ENCODE measurements at regions not wholly inside any gene's neighbourhood (a gene's known extent, or its start where the extent isn't known, plus 50 kb on each side); places are given as distances from the start of the nearest gene placed in this dataset.

DNA sequence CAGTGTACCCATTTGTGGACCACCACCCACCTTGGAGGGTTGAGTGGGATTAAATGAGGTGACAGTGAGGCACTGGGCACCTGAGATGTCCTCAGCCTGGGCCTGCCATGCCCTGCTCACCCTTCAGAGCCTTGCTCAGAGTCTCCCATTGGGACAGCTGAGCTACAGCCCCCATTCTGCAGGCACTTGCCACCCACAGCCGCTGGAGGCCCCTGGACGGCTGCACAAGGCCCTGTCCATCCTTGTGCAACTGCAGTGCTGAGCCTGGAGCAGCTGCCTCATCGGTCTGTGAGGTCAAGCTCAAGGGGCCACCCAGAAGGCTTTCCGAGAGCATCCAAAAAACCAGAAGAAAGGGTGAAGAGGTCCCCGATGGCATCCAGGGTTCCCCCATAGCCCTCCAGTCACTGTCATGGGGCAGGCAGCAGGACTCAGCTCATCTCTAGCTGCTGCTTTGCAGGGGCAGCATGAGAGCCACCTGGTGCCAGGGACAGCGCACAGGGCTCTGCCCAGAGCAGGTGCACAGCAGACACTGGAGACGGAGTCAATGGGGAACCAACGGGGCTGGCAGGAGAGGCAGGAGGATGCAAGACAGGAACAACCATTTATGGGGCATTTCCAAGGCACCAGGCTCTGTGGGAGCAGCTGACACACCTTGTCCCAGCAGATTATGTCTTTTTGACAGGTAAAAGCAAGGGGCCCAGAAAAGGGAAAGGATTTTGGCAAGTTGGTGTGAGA, 84.6 kb downstream of the ARL6IP4 start:
- Mint-ChIP-seq H3K4me3 (ENCODE audit: low read depth, unreplicated experiment) (no peak overlapping the region), H3K27ac (ENCODE audit: unreplicated experiment) (peak overlapping the region; percentile 51), H3K4me1 (ENCODE audit: low read depth, unreplicated experiment) (peaks cover 17% of the 10 kb centered on the region), H3K27me3 (ENCODE audit: unreplicated experiment) (no peaks in the 10 kb centered on the region), H3K9me3 (ENCODE audit: low read depth, unreplicated experiment) (no peaks in the 10 kb centered on the region), H3K36me3 (ENCODE audit: insufficient read depth, unreplicated experiment) (no peaks in the 10 kb centered on the region)
- intact Hi-C loops (cut with micrococcal nuclease; ENCODE audit: unreplicated experiment) = no loop called here
- no TSS peak for BruUV-seq (replicated peaks)
- CTCF ChIA-PET = no interaction called here
- TF ChIP-seq, protein P1, sequence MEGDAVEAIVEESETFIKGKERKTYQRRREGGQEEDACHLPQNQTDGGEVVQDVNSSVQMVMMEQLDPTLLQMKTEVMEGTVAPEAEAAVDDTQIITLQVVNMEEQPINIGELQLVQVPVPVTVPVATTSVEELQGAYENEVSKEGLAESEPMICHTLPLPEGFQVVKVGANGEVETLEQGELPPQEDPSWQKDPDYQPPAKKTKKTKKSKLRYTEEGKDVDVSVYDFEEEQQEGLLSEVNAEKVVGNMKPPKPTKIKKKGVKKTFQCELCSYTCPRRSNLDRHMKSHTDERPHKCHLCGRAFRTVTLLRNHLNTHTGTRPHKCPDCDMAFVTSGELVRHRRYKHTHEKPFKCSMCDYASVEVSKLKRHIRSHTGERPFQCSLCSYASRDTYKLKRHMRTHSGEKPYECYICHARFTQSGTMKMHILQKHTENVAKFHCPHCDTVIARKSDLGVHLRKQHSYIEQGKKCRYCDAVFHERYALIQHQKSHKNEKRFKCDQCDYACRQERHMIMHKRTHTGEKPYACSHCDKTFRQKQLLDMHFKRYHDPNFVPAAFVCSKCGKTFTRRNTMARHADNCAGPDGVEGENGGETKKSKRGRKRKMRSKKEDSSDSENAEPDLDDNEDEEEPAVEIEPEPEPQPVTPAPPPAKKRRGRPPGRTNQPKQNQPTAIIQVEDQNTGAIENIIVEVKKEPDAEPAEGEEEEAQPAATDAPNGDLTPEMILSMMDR (IDR thresholded peaks at IDR 0.05; ENCODE audit: unreplicated experiment) = no peak
- DNase-seq = no peak

DNA sequence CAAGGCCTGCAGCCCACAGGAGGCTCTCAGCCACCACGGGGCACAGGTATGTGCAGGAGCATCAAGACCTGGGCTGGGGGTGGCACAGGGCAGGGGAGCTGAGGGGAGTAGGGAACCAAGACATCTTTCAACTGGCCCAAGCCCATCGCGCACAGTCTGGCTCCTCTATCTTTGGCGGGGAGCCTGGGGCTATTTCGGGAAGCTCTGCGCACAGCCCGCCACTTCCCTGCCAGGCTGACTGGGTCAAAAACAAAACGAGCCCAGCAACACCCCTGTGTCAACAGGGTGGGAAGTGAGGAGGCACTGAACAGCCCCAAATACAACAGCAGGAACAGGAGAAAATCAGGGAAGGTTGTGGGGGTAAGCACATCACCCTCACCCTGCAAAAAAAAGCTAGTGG, 83.9 kb downstream of the ARL6IP4 start:
- DNase-seq = no peak
- H3K4me1 Mint-ChIP-seq (ENCODE audit: low read depth, unreplicated experiment) = peaks cover 17% of the 10 kb centered on the region
- no peak overlapping the region for H3K27ac Mint-ChIP-seq (ENCODE audit: unreplicated experiment)
- no peaks in the 10 kb centered on the region for H3K36me3 Mint-ChIP-seq (ENCODE audit: insufficient read depth, unreplicated experiment)
- intact Hi-C loops (cut with micrococcal nuclease; ENCODE audit: unreplicated experiment) = no loop called here
- no peaks in the 10 kb centered on the region for H3K27me3 Mint-ChIP-seq (ENCODE audit: unreplicated experiment)
- CTCF ChIA-PET = no interaction called here
- no TSS peak for BruUV-seq (replicated peaks)
- TF ChIP-seq, protein P1 (IDR thresholded peaks at IDR 0.05; ENCODE audit: unreplicated experiment) = no peak
- no peak overlapping the region for H3K4me3 Mint-ChIP-seq (ENCODE audit: low read depth, unreplicated experiment)
- no peaks in the 10 kb centered on the region for H3K9me3 Mint-ChIP-seq (ENCODE audit: low read depth, unreplicated experiment)

DNA sequence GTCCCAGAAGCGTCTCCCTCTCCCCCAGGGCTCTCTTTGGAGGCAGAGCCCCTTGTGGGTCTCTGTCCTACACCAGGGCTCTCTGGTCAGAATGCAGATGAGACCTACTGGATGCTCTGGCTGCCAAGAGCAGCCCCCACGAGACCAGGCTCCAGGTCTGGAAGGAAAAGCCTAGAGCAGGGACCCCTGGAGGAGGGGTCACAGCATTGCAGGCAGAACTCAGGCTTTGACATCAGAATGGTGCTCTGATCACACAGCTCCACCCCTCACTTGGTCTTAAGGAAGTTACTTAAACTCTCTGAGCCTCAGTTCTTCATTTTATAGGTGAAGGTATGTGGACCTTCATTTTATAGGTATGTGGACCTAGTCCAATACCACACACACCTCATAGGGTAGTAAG, 83.1 kb downstream of the ARL6IP4 start:
- Mint-ChIP-seq H3K36me3 (ENCODE audit: insufficient read depth, unreplicated experiment) (no peaks in the 10 kb centered on the region), H3K4me3 (ENCODE audit: low read depth, unreplicated experiment) (no peak overlapping the region), H3K4me1 (ENCODE audit: low read depth, unreplicated experiment) (peaks cover 17% of the 10 kb centered on the region), H3K27ac (ENCODE audit: unreplicated experiment) (no peak overlapping the region), H3K9me3 (ENCODE audit: low read depth, unreplicated experiment) (no peaks in the 10 kb centered on the region), H3K27me3 (ENCODE audit: unreplicated experiment) (no peaks in the 10 kb centered on the region)
- intact Hi-C loops (cut with micrococcal nuclease; ENCODE audit: unreplicated experiment) = no loop called here
- peak; percentile 42 for DNase-seq
- no TSS peak for BruUV-seq (replicated peaks)
- TF ChIP-seq, protein P1 (IDR thresholded peaks at IDR 0.05; ENCODE audit: unreplicated experiment) = peak; percentile 30
- CTCF ChIA-PET = interaction anchor here (0.6 to 0.7 kb wide), 2 partner anchors 451 to 1202 kb away, joined by 3 read pairs; no protein-coding TSS in a partner anchor

DNA sequence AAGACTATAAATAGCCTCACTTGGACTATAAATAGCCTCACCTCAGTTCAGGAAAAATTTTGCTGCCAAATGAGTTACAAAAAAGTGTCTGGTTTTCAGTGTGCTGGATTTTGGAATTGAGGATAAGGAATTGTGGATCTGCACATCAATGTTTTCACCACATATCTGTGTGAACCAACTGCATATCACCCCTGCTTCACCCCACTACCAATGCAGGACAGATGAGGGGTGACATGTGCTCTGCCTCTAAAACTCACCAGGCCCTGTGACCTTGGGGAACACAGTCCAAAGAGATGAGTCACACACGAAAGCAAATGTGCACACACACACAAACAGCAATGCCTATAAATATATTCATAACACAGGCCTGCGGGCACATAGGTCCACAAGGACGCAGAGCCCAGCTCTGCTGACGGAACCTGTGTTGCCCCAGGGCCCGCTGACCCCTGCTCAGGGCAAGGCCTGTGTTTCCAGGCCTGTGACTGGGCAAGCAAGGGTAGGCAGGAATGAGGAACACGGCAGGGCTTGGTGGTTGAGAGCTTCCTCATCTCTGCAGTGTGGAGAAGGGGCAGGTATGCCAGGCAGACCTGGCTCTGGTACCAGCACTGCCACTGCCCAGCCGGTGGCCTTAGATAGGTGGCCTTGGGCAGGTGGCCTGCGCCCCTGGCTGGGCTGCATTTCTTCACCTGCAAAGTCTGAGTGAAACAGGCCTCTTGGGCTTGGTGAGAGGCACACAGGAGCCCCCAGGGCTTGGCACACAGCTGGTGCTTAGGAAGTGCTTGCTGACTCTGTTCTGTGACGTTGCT, 82.4 kb downstream of the ARL6IP4 start:
- H3K27me3 Mint-ChIP-seq (ENCODE audit: unreplicated experiment) = no peaks in the 10 kb centered on the region
- BruUV-seq (replicated peaks) = no TSS peak
- CTCF ChIA-PET = no interaction called here

More for the DNA sequence above, 82.4 kb downstream of the ARL6IP4 start:
- DNase-seq = peak; percentile 41
- Mint-ChIP-seq H3K27ac (ENCODE audit: unreplicated experiment) (no peak overlapping the region), H3K4me1 (ENCODE audit: low read depth, unreplicated experiment) (peaks cover 17% of the 10 kb centered on the region), H3K36me3 (ENCODE audit: insufficient read depth, unreplicated experiment) (no peaks in the 10 kb centered on the region), H3K4me3 (ENCODE audit: low read depth, unreplicated experiment) (peak overlapping the region; percentile 7), H3K9me3 (ENCODE audit: low read depth, unreplicated experiment) (no peaks in the 10 kb centered on the region)
- intact Hi-C loops (cut with micrococcal nuclease; ENCODE audit: unreplicated experiment) = no loop called here
- TF ChIP-seq, protein P1 (IDR thresholded peaks at IDR 0.05; ENCODE audit: unreplicated experiment) = no peak
